Loucy (cell line): ENCODE measurements at regions not wholly inside any gene's neighbourhood (a gene's known extent, or its start where the extent isn't known, plus 50 kb on each side); places are given as distances from the start of the nearest gene placed in this dataset.

ENCODE experiments used
- H2AFZ ChIP-seq: fragments of 200-600 bp; sonication (generic); 2 replicates; pipeline ENCODE4 v1.6.0; 2016; ENCODE audit warnings: antibody characterized with exemption, mild to moderate bottlenecking, low read length, moderate library complexity
- H3F3A ChIP-seq: fragments of 200-600 bp; 2 replicates; pipeline ENCODE4 v1.6.0; 2016; ENCODE audit warnings: antibody characterized with exemption, low read depth, mild to moderate bottlenecking
- H3K27me3 ChIP-seq: fragments of 200-600 bp; sonication (generic); 2 replicates; pipeline ENCODE4 v1.6.1; 2014; ENCODE audit warnings: low read length, mild to moderate bottlenecking; ENCODE audit not compliant: insufficient read depth, poor library complexity, severe bottlenecking
- H3K36me3 ChIP-seq: fragments of 200-600 bp; sonication (generic); 2 replicates; pipeline ENCODE4 v1.6.1; 2016; ENCODE audit warnings: low read length; ENCODE audit not compliant: insufficient read depth
- H3K4me1 ChIP-seq: fragments of 200-600 bp; sonication (generic); 2 replicates; pipeline ENCODE4 v1.5.1; 2014; ENCODE audit warnings: low read length, mild to moderate bottlenecking; ENCODE audit not compliant: insufficient read depth, poor library complexity, severe bottlenecking
- H3K4me2 ChIP-seq: fragments of 200-600 bp; sonication (generic); 2 replicates; pipeline ENCODE4 v1.6.0; 2014; ENCODE audit warnings: antibody characterized with exemption, low read length, low read depth, mild to moderate bottlenecking; ENCODE audit not compliant: poor library complexity, severe bottlenecking
- H3K4me3 ChIP-seq: fragments of 200-600 bp; sonication (generic); 2 replicates; pipeline ENCODE4 v1.5.1; 2014; ENCODE audit warnings: low read length, mild to moderate bottlenecking, mixed read lengths; ENCODE audit not compliant: poor library complexity, severe bottlenecking
- H3K79me2 ChIP-seq: fragments of 200-600 bp; sonication (generic); 2 replicates; pipeline ENCODE4 v1.6.1; 2014; ENCODE audit warnings: low read length; ENCODE audit not compliant: insufficient read depth
- H3K9ac ChIP-seq: fragments of 200-600 bp; sonication (generic); 2 replicates; pipeline ENCODE4 v1.6.0; 2014; ENCODE audit warnings: mild to moderate bottlenecking, low read depth, low read length, moderate library complexity; ENCODE audit not compliant: poor library complexity, severe bottlenecking
- H3K9me2 ChIP-seq: fragments of 200-600 bp; sonication (generic); replicated peaks from 2 replicates; pipeline ENCODE4 v1.6.1; 2016; ENCODE audit warnings: low read depth, low read length, mixed read lengths
- H3K9me3 ChIP-seq: fragments of 200-600 bp; sonication (generic); 2 replicates; pipeline ENCODE4 v1.6.1; 2014; ENCODE audit warnings: mild to moderate bottlenecking, antibody characterized with exemption, low read length, low read depth; ENCODE audit not compliant: insufficient read depth
- H4K20me1 ChIP-seq: fragments of 200-600 bp; sonication (generic); 2 replicates; pipeline ENCODE4 v1.6.0; 2014; ENCODE audit warnings: antibody characterized with exemption, low read length, mild to moderate bottlenecking; ENCODE audit not compliant: insufficient read depth, poor library complexity, severe bottlenecking
- EZH2phosphoT487 ChIP-seq: fragments of 200-600 bp; IDR thresholded peaks from 2 replicates; pipeline ENCODE4 v1.6.1; 2018; ENCODE audit warnings: antibody characterized with exemption, mild to moderate bottlenecking, moderate library complexity, borderline replicate concordance
- TF ChIP-seq, protein P1 (sequence below): fragments of 200-600 bp; sonication (generic); conservative IDR thresholded peaks from 2 replicates; pipeline ENCODE4 v1.5.1; 2014; ENCODE audit warnings: mild to moderate bottlenecking, antibody characterized with exemption, low read length

- no peak overlapping the region for H2AFZ ChIP-seq
- H3K4me2 ChIP-seq, result no peak overlapping the region
- H3K27me3 ChIP-seq, result no peaks in the 10 kb centered on the region
- no peaks in the 10 kb centered on the region for H3K9me3 ChIP-seq
- no peaks in the 10 kb centered on the region for H3F3A ChIP-seq
- H3K36me3 ChIP-seq, result no peaks in the 10 kb centered on the region
- H3K9me2 ChIP-seq, result no peaks in the 10 kb centered on the region
- no peaks in the 10 kb centered on the region for H4K20me1 ChIP-seq
- H3K4me3 ChIP-seq, result no peak overlapping the region
- no peak for TF ChIP-seq EZH2phosphoT487
- TF ChIP-seq, protein P1, sequence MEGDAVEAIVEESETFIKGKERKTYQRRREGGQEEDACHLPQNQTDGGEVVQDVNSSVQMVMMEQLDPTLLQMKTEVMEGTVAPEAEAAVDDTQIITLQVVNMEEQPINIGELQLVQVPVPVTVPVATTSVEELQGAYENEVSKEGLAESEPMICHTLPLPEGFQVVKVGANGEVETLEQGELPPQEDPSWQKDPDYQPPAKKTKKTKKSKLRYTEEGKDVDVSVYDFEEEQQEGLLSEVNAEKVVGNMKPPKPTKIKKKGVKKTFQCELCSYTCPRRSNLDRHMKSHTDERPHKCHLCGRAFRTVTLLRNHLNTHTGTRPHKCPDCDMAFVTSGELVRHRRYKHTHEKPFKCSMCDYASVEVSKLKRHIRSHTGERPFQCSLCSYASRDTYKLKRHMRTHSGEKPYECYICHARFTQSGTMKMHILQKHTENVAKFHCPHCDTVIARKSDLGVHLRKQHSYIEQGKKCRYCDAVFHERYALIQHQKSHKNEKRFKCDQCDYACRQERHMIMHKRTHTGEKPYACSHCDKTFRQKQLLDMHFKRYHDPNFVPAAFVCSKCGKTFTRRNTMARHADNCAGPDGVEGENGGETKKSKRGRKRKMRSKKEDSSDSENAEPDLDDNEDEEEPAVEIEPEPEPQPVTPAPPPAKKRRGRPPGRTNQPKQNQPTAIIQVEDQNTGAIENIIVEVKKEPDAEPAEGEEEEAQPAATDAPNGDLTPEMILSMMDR, result no peak
- H3K79me2 ChIP-seq, result no peaks in the 10 kb centered on the region
- peaks cover 7% of the 10 kb centered on the region for H3K4me1 ChIP-seq
- H3K9ac ChIP-seq, result no peak overlapping the region
These were observed 62.8 kb downstream of the SYNE3 start for GRCh38 chr14:95453713-95453980.

DNA sequence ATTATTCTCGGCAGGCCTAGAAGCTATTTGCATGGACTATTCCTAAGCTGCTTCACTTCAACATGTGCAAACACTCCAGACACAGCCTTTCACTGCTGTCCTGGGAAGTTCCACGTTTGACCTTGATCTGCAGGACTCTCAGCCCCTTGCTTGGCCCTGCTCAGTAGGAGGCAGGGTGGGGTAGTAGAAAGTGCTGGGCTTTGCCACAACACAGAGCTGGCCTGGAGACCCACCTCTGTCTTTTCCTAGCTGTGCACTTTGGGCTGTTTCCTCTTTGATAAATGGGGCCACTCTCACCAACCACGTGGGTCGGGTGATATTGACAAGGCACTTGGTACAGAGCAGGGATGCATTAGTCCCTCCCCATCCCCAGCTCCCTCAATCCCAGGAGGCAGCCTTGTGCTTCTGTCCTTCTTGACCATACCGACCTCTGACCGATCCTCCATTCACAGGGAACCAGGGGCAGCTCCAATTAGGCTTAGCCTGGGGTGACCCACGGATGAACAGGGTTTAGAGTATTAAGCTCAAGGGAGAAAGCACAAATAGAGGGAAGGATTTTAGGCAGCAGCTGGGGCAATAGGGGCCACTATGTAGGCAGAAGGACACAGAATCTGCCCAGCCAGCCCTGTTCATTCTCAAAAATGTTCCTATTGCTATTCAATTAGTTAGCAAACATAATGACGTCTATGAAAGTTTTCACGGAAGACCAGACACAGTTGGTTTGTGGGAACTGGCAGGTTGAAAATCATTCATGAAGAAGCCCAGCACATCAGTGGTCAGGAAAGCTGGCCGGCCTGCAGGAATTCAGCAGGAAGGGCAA, 63.3 kb downstream of the SYNE3 start:
- Histone ChIP-seq H3K4me2 (no peak overlapping the region), H3K79me2 (no peaks in the 10 kb centered on the region), H3K9ac (no peak overlapping the region), H3K9me3 (no peaks in the 10 kb centered on the region), H3K9me2 (no peaks in the 10 kb centered on the region), H3K36me3 (no peaks in the 10 kb centered on the region), H2AFZ (no peak overlapping the region), H4K20me1 (no peaks in the 10 kb centered on the region), H3F3A (no peaks in the 10 kb centered on the region), H3K4me1 (peaks cover 7% of the 10 kb centered on the region), H3K27me3 (no peaks in the 10 kb centered on the region), H3K4me3 (no peak overlapping the region)
- TF ChIP-seq EZH2phosphoT487, result no peak
- TF ChIP-seq, protein P1, result no peak

- Histone ChIP-seq H3K4me2 (no peak overlapping the region), H3K9ac (no peak overlapping the region), H2AFZ (no peak overlapping the region), H3K36me3 (no peaks in the 10 kb centered on the region), H3K9me2 (no peaks in the 10 kb centered on the region), H3K27me3 (no peaks in the 10 kb centered on the region), H3K79me2 (no peaks in the 10 kb centered on the region), H3F3A (no peaks in the 10 kb centered on the region), H3K9me3 (no peaks in the 10 kb centered on the region), H4K20me1 (no peaks in the 10 kb centered on the region), H3K4me1 (peaks cover 7% of the 10 kb centered on the region), H3K4me3 (no peak overlapping the region)
- TF ChIP-seq EZH2phosphoT487, result no peak
- TF ChIP-seq, protein P1, result peak; percentile 74
These were observed 64.1 kb downstream of the SYNE3 start for GRCh38 chr14:95452176-95452892.
